Body of pancreas (tissue), 4 donors: ENCODE measurements at regions not wholly inside any gene's neighbourhood (a gene's known extent, or its start where the extent isn't known, plus 50 kb on each side); places are given as distances from the start of the nearest gene placed in this dataset.

Source experiments
- POLR2A ChIP-seq, 3 donors: fragments of 450-650 bp; IDR thresholded peaks; one replicate each; pipeline ENCODE4 v1.6.1; 2016; ENCODE audit warnings: antibody characterized with exemption in 3 of 3, mild to moderate bottlenecking in 2 of 3
- TF ChIP-seq, protein P1 (sequence below), 7 experiments: fragments of 450-650 bp in 4 of 7; fragments of 200-600 bp in 3 of 7; sonication (generic) in 3 of 7; IDR thresholded peaks; one replicate each; pipeline ENCODE4 v1.5.1; 2016 to 2019; ENCODE audit warnings: antibody characterized with exemption in 7 of 7

DNA sequence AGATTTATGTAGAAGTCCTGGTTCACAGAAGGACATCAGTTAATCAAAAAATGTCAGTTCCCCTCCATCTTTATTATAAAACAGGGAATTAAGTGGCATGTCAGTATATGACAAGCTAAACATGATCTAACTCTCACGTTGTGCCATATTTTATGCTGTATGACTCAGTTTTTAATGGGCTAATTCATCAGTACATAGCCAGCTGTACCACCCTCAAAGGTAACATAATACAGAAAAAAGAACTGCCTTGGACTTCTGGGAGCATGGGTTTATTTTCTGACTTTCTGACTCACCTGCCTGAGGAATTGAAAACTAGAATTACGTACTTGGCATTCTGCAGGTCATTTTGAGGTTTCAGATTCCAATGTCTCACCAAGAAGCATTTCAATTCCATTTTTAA lies 135.7 kb downstream of the CMPK2 start:
- TF ChIP-seq, protein P1, sequence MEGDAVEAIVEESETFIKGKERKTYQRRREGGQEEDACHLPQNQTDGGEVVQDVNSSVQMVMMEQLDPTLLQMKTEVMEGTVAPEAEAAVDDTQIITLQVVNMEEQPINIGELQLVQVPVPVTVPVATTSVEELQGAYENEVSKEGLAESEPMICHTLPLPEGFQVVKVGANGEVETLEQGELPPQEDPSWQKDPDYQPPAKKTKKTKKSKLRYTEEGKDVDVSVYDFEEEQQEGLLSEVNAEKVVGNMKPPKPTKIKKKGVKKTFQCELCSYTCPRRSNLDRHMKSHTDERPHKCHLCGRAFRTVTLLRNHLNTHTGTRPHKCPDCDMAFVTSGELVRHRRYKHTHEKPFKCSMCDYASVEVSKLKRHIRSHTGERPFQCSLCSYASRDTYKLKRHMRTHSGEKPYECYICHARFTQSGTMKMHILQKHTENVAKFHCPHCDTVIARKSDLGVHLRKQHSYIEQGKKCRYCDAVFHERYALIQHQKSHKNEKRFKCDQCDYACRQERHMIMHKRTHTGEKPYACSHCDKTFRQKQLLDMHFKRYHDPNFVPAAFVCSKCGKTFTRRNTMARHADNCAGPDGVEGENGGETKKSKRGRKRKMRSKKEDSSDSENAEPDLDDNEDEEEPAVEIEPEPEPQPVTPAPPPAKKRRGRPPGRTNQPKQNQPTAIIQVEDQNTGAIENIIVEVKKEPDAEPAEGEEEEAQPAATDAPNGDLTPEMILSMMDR (IDR thresholded peaks at IDR 0.05): no peak
- no peak for TF ChIP-seq POLR2A (IDR thresholded peaks at IDR 0.05)
